IPS DF 19.7 (cell line): ENCODE measurements at regions not wholly inside any gene's neighbourhood (a gene's known extent, or its start where the extent isn't known, plus 50 kb on each side); places are given as distances from the start of the nearest gene placed in this dataset.

Experiments used
- DNase-seq: peaks from one replicate; pipeline ENCODE4 v3.0.0-alpha.2; 2013; ENCODE audit warnings: low read depth, low spot score

DNA sequence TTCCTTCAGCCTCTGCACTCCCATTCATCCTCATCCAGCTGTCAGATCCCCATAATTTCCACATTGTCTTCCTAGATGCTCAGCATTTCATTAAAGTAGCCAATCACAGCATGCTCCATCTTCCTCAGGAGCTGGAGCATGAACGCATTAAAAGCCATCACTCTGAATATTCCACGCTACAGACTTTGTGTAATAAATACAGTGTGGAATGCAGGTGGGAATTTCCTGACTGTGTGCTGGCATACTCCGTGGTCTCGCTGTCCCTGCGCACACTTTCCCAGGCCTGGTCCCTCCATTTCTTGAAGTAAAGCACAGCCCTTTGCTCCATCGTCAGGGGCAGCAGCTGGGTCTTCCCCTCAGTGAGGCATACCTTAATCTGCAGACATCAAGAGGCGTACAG is 123.7 kb upstream of the NCK2 start:
- no peak for DNase-seq

DNA sequence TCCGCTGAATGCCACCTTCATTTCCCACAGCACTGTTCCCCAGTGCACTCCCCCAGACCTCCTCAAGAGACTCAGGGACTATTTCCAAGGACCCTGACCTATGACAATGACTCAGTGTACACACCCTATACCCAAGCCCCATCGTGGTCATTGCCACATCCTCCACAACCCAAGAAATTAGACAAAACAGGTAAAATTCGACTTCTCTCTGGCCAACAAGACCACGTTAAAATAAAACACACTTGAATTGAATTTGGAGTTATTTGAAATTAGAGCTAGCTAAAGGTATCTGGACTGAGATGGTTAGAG is 126.4 kb upstream of the NCK2 start:
- no peak for DNase-seq

DNA sequence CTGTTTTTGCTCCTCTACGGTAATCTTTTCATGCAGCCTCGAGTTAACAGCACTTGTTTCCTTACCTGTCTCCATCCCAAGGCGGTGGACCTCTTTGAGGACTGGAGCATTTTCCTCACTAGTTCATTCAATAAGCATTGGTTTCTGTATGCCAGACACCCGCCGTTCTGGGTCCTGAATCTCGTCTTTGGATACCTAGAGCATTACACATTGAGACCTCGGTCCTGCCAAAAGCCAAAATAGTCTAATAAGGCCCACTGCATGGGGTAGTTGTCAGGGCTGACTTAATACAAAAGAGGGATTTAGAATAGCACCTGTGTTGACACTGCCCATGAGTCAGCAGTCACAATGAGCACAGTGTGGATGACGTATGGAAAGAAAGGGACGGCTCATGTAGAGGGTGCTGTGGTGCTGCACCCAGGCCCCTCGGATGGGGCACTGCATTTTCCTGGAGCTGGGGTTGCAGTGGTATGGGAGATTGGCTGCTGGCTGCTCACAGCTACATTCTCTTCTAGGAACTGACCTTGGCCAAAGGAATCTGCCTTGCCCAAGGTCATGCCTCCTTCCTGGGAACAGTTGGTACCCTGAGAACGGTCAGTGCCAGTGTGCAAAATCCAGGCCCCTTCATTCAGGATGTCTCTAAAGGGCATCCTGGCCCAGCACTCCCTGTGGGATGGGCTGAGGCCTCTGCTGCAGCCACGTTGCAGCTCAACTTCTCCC is 126.9 kb upstream of the NCK2 start:
- no peak for DNase-seq

DNA sequence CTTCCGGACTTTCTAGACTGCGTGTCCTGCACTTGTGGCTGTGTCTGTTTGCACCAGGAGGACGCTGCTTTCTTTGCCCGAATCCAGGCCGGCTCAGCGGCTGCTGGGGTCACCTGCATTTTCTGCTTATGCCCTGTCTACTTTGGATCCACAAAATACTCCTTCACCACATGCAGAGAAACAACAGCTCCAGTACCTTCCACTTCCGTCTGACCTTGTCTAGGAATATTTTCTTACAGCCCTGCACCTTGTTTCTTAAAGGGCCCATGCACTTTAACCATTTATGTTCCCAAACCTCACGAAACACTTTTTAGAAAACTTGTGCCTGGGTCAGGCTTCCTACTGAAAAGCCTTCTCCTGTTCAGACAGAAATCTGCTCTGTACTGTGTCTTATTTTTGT is 129.4 kb upstream of the NCK2 start:
- DNase-seq, result no peak

DNA sequence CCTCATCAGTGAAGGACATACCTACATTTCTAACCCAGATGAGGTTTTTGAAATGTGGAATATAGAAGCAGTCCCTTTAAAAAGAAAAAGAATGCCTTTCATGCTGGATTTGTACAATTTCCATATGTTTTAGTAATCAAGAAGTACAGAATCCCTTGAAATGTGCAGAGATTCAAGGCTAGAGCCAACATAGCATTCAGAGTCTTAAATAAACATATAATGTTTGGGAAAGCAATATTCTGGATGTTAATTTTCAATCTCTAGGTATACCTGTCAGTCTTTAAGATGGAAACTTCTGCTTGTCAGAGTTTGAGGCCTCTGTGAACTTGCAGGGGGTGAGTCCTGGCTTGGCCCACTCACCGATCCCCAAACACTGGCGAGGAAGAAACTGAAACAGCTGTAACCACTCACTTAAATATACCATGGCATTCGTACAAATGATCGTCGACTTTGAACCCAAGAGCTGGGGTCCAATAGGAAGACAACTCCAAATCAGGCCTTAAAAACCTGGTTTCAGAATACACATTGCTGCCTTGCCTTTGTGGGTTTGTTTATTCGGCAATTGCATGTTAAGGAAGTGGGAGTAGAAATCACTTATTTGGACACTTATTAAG is 132.8 kb upstream of the NCK2 start:
- no peak for DNase-seq

DNA sequence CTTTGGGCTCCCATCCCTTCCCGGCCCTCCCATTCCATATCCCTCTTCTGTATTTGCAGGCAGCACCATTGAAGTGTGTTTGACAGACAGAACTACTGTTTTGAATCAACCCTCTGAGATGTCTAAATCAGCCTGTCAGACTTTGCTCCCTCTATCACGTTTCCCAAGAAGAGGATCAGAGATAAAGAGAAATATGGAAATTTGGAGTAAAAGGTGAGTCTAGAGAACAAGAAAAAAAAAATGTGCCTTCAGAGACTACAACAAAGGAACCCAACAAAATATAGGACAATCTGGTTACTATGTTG is 133.4 kb upstream of the NCK2 start:
- DNase-seq, result no peak

DNA sequence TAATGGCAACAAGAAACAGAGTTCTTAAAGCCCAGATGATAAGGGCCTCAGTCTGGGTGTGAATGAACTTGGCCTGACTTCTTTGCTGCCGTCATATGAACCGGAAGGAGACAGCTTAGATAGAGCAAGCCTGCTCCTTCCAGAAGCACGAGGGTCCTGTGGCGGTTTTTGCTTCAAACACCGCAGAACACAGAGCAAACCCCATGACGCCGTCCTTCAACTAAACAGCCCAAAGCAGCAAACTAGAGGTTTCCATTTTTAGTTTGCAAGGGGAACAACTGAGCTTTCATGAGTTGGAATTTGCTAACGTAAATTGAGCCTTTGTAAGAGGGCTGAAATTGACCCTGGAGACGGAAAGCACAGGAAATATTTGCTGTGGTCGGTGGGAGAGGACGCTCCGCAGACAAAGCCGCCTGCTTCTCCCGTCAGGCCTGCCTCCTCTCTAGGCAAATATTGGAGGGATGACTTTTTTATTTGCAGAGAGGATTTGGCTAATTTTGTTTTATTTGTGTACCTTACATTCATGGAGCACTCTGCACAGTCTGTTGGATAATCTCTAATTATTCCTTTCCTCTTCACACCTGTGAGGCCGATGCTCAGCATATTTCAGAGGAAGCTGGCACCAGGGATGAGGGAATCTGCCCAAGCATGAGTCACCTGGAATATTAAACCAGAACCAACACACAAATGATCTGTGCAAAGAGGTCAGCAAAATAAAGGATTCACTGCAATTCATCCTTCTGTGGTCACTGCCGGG is 134.0 kb upstream of the NCK2 start:
- DNase-seq, result no peak

DNA sequence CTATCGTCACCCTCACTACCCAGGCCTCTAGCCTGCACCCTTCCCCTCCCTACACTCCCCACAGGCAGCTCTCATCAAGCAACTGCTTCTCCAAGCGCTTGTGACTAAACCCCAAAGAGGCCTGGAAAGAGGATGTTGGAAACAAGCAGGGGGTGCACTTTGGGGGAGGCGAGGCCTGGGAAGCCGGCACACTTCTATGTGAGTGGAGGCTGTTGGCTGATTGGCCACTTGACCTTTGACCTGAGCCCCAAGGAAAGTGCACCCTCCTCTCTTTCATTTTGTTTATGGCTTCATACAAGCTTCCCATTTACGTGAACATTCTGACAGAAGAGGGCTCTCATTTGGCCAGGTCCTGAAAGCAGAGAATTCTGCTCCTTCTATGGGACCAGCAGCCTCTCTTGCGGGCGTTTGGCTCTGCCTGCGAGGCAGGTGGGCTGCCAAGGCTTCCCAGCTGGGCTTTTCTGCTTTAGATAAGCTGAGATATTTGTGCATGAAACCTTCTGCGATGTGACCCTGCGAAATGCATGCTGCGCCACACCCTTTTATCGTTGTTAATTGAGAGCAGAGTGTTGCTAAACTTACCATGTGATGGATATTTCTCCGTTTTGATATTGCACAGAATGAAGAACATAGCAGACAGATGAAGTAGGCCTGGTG is 134.8 kb upstream of the NCK2 start:
- DNase-seq, result no peak

DNA sequence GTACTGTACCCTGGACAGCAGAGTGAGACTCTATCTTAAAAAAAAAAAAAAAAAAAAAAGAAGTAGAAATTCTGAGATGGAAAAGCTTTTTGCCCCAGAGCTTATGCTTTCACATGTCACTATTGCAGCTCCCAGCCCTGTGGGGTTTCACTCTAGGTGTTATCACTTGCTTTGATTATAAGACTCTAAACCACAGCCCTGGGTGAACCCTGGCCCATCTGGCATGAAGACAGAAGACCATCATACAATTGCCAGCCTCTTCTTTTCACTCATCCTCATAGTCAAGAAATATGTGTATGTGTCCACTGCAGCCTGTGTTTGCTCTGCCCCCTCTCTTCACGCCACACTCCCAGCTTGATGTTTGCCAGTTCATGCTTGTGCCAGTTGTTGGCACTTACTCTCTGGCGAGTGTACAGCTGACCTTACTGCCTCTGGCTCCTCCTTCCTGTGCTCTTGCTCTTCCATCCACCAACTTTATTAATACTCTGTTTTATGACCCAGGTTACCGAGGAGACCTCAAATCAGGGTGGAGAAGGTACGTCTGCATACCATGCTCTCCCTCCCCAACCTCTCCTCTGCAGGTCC is 136.7 kb upstream of the NCK2 start:
- DNase-seq, result no peak

DNA sequence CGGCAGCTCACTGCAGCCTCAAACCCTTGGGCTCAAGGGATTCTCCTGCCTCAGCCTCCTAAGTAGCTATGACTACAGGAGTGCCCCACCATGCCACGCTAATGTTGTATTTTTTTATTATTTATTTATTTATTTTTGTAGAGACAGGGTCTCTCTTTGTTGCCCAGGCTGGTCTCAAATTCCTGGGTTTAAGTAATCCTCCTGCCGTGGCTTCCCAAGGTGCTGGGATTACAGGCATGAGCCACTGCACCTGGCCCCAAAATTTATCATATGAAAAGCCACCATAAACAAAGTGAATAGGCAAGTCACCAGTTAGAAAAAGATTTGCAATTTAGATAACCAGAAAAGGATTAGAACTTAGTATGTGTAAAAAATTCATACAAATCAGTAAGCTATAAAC is 138.6 kb upstream of the NCK2 start:
- no peak for DNase-seq

DNA sequence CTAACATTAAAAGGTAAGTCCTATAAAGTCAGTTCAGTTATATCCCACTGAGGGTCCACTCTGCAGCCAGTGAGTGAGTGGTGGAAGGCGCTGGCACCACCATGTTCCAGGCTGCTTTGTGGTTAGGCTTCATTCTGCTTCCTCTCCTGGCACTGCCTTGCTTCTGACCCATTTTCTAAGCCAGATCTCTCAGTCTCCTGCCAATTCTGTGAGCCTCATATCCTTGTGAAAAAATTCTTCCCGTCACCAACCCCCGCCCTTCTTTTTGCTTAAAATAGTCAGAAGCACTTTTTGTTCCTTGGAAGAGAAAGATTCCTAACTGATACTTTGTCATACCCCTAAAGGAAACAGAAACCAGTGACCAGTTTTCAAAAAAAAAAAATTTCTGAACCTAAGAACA is 139.8 kb upstream of the NCK2 start:
- no peak for DNase-seq

DNA sequence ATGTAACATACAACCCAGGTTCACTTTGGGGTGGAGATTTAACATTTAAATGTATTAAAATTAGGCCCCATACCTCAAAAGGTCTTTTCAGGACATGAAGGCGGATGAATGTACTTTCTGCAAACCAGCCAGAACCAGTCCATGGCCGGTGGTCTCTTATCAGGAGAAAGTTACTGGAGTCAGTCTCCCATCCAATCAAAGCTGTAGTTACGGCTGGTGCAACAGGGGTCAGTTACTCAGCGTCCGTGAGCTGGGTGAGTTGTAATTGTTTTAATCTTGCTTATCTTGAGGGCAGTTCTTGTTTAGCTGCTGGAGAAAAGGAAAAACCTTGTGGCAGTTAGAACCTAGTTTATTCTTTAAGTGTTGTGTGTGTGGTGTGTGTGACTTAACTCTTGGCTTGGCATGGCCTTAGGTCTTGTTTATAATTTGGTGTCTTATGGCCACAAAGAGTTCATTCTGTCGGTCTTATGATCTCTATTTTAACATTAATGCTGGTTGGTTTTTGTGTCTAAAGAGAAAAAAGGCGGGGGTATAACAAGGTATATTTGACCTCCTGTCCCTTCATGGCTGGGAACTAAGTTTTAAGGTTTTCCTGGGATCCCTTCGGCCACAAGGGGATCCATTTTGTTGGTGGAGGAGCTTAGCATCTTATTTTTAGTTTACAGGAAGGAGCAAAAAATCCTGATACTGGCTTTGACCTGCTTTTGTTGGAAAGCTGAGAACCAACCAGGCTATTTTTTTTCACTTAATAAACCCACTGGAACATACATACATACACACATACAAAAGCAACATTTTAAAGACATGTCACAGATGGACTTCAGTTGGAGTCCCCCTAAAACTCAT is 143.5 kb upstream of the NCK2 start:
- no peak for DNase-seq

DNA sequence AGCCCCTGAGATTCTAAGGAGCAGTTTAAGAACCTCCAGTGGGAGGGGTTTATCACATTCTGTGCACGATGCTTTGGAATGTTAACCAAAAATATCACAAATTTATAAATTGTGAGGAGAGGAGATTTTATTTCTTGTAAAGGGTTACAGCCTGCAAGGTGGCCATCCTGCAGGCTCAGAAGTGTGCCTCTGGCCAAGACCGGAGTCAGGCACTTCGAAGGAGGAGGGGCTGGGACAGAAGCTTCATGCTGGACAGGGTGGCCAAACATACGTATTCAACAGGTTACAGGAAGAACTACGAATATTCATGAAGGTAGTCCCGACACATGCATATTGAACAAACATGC is 144.1 kb upstream of the NCK2 start:
- DNase-seq, result no peak

DNA sequence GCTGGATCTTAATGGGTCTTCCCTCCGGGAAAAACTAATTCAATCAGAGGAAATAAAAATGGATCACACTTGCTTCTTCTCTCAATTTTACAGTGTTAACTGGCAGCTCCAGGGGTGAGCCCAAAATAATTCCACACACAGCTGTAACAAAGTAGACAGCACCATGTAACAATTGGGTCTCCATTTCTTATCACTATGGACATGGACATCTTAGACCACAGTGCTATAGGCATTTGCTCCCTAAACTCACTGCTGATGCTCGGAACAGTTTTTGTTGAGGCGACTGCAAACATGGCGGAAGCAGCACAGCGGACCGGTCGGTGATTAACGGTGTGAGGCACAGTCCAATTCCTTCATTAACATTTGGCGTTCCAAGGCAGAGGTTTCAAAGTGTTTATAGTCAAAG is 144.7 kb upstream of the NCK2 start:
- no peak for DNase-seq

DNA sequence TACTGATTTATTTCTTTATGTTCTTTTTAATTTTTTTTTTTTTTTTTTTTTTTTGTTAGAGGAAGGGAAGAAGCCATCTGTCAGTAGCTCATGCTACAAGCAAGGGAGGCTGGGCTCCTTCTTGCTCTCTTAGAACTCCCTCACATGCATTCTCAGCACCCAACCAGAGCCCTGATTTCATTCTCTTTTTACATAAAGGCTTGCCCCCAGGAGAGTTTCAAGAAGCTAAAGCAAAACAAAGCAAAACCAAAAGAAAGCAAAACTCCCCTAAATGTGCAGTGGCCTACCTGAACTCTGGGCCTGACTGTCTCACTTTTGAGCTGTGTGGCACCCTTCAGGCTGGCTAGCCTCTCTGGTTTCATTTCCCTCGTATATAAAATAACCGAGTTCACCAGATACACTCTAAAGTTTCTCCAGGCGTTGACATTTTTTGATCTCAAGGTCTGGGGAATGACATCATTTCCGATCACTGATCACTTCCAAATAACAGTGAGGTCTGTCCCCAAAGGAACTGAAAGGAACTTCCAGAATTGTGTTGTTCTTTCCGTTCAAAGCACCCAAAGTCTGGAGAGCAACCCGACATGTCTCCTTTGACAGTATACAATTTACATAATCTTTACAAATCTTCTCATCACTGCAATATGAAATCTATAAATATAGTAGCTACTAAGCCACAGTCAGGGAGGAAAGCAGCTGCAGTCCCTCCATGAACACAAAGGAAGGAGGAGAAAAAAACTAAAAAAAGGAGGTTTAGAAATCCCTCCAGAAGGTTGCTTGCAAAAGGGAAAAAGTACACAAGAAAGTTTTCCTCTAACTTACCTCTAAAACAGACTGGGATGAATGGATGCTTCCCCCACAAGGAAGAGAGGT is 145.6 kb upstream of the NCK2 start:
- no peak for DNase-seq

DNA sequence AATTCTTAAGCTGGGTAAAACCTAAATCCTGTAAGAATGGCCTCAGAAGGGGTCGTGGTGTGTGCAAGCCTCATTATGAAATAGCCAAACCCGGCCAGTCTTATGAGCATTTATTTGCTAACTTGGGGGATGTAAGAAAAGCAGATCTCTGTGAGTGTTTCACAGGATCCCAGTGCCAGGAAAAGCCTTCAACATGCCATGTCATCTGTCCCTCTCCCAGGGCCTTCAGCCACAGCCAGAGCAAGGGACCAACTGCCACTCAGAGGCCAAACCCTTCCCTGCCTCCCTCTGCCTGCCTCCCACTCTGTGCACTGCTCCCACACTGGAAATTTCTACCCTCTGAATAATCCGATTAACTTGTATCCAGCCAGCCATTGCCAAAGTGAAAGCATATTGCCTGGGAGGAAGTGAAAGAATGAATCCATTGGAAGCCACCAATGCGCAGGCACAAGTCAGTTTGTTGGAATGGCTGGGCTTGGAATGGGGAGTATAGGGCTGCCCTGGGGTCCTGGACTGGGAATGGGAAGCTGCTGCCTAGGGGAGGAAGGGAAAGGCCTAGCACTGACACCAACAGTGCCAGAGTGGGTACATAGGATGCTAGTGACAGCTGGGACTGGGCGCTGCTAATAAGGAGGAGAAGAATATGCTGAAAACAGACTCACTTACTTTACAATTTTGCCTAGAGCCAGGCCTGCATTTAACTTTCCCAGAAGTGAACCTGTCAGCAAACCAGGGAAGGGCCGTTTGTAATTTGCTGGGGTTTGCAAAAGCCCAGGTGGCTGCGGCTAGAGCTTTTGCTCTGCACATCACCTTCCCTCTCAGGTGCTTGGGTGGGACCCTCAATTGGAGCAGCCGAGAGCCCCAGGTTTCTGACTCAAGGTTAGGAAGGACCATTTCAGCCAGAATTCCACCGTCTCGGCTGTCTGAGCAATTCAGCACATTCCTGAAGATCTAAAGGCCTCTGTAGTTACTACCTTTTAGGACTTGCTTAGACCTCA is 146.6 kb upstream of the NCK2 start:
- DNase-seq, result no peak

DNA sequence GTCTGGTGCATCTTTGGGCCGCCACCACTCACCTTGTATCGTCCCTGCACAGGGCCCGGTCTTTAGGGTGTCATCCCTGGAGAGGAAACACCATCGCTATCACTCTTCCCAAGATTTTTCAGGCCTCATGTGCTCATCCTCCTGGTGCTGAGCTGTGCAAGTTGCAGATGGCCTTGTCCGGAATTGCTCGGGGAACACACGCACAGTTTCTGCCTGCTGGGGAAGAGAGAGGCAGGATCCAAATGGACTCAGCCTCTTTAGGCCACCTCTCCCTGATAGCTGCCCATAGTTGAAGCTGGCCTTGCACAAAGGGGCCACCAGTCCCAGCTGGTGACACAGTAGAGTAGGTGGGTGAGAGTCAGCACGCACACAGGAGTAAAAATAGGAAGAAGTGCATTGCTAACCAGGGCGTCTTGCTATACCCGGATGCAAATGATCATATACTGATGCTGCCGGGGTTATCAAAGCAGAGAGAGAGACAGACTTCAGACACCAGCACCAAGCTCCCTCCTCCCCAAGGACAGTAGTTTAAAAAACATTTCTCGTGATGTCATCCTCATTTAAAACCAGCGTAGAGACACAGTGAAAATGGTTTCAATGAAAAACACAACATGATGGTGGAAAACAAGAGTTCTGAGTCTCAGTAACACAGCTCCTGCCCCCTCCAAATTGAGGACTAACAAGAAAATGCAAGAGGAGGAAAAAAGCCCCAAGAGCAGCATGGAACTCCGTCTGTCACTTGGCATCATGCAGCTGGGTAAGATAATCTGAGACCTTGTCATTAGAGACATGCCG is 147.5 kb upstream of the NCK2 start:
- no peak for DNase-seq

DNA sequence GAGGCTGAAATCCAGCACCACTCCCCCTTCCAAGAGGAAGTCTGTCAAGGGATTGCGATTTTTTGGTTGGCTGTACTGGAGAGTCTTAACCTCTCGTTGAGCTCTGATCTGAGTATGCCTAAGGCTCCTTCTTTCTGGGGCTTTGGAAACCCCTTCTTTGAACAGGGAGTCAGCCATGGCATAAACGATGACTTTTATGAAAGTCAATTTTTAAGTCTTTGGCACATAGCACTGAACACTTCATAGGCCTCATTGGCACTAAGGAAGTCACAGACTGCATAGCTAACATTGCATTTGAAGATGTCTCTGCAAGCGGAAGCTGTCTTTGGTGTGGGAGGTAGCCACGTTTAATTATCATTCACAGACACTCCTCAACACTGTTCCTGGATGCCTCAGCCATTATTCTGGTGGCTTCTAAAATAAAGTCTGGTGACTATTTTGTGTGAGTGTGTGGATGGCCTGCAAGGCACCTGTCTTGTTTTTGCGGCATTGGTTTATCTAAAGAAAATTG is 148.2 kb upstream of the NCK2 start:
- DNase-seq, result no peak
